ENCODE measurements at regions not wholly inside any gene's neighbourhood (a gene's known extent, or its start where the extent isn't known, plus 50 kb on each side); places are given as distances from the start of the nearest gene placed in this dataset.
"Not testable (repeated sequence)": the region's sequence is repeated elsewhere in the genome, so short reads cannot be mapped to it uniquely, and the experiment has no call there.

DNA sequence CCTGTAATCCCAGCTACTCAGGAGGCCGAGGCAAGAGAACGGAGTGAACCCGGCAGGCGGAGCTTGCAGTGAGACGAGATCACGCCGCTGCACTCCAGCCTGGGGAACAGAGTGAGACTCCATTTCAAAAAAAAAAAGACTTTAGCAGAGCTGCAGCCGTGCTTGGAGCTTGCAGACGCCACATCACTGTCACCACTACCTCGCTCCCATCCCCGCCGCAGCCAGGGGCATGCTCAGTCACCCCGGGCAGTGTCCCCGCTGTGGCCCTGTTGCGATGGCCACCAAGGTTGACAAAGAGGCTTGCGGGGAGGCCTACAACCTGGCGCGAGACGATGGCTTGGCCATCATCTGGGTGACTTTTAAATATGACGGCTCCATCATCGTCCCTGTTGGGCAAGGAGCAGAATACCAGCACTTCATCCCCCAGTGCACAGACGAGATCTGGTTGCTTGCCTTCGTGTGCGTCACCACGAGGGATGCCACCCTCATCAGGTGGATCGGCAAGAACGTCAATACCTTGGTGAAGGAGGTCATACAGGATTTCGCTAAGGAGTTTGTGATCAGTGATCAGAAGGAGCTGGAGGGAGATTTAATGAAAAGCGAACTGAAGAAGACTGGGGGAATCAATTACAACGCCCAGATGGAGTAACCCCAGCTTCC is 118.1 kb downstream of the TNFRSF13B start (continued):
- TF ChIP-seq, protein P1, sequence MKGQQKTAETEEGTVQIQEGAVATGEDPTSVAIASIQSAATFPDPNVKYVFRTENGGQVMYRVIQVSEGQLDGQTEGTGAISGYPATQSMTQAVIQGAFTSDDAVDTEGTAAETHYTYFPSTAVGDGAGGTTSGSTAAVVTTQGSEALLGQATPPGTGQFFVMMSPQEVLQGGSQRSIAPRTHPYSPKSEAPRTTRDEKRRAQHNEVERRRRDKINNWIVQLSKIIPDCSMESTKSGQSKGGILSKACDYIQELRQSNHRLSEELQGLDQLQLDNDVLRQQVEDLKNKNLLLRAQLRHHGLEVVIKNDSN (CRISPR knock-in tag; IDR thresholded peaks at IDR 0.05): no peak
- no peak for TF ChIP-seq ELF4 (CRISPR knock-in tag; IDR thresholded peaks at IDR 0.05)
- TF ChIP-seq, protein P2, sequence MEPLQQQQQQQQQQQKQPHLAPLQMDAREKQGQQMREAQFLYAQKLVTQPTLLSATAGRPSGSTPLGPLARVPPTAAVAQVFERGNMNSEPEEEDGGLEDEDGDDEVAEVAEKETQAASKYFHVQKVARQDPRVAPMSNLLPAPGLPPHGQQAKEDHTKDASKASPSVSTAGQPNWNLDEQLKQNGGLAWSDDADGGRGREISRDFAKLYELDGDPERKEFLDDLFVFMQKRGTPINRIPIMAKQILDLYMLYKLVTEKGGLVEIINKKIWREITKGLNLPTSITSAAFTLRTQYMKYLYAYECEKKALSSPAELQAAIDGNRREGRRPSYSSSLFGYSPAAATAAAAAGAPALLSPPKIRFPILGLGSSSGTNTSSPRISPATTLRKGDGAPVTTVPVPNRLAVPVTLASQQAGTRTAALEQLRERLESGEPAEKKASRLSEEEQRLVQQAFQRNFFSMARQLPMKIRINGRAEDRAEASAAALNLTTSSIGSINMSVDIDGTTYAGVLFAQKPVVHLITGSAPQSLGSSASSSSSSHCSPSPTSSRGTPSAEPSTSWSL (CRISPR knock-in tag; IDR thresholded peaks at IDR 0.05; ENCODE audit: borderline replicate concordance): no peak
- TF ChIP-seq NCOA1 (IDR thresholded peaks at IDR 0.05; ENCODE audit: low read depth): no peak

DNA sequence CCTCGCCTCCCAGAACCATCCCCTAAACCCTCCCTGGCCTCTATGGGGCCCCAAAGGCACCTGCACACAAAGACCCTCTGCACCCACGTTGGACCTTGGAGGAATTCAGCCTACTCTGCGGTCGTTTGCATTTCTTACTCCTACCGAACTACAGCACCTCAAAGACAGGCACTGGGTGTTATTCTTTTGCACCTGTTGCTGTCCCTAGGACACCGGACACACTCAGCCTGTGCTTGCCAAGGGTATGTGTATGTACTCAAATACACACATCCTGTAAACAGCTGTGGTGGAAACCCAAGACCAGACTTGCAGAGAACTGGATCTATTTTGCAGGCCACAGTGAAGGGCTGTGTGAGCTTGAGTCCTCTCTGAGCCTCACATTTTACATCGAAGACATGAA is 122.1 kb downstream of the TNFRSF13B start:
- H3K36me3 ChIP-seq (ENCODE audit: control insufficient read depth, insufficient read depth, low read length); POLR2A ChIA-PET; H3K4me1 ChIP-seq (replicated peaks in 1 of 2; ENCODE audit: control insufficient read depth in 2 of 2, insufficient read depth in 2 of 2, low read length in 2 of 2); CTCF ChIA-PET (ENCODE audit: low intra/inter-chr PET ratio); H2AFZ ChIP-seq (ENCODE audit: low read depth, low read length); H3K79me2 ChIP-seq (ENCODE audit: control insufficient read depth, insufficient read depth, low read length); intact Hi-C loops (cut with micrococcal nuclease); H3K27me3 ChIP-seq (ENCODE audit: control insufficient read depth in 2 of 2, insufficient read depth in 2 of 2, low read length in 2 of 2); FAIRE-seq; H3K27ac ChIP-seq (ENCODE audit: extremely low read depth, low read depth, low read length); H3K4me2 ChIP-seq (ENCODE audit: insufficient read depth, low read length); H3K9me1 ChIP-seq (ENCODE audit: control insufficient read depth, insufficient read depth, low read length); DNase-seq (ENCODE audit: extremely low read depth in 1 of 4, low spot score in 3 of 4); BruUV-seq (replicated peaks); H3K4me3 ChIP-seq; H3K9me3 ChIP-seq (replicated peaks; ENCODE audit: control insufficient read depth, insufficient read depth, low read depth, low read length); H4K20me1 ChIP-seq (replicated peaks; ENCODE audit: control insufficient read depth, insufficient read depth, low read length); in situ Hi-C loops (cut with MboI); ATAC-seq; H3K9ac ChIP-seq (ENCODE audit: insufficient read depth in 1 of 2, low read depth in 2 of 2, low read length in 2 of 2): not testable (repeated sequence)
- 0% methylated on average over 1 of the region's 7 CpGs for WGBS (ENCODE audit: insufficient coverage, low coverage, missing lambda C conversion rate)

DNA sequence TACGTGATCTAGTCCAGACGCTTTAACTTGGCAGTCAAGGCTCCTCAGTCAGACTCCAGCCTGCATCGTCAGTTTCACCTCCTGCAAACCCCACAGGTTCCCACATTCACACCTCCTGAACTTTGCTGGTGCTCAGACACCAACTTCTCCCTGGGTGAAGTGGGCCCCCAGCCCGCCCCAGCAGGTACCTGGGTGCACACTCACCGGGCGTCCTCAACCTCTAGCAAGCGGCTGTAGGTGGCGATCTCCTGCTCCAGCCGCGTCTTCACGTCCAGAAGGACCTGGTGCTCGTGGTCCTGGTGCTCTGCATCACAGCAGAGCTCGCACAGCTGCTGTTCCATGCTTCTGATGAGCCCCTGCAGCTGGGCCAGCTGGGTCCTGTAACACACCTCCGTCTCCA is 122.9 kb downstream of the TNFRSF13B start:
- H3K4me1 ChIP-seq (replicated peaks in 1 of 2; ENCODE audit: control insufficient read depth in 2 of 2, insufficient read depth in 2 of 2, low read length in 2 of 2); H3K79me2 ChIP-seq (ENCODE audit: control insufficient read depth, insufficient read depth, low read length); BruUV-seq (replicated peaks); DNase-seq (ENCODE audit: extremely low read depth in 1 of 4, low spot score in 3 of 4); H3K27me3 ChIP-seq (ENCODE audit: control insufficient read depth in 2 of 2, insufficient read depth in 2 of 2, low read length in 2 of 2); H3K4me2 ChIP-seq (ENCODE audit: insufficient read depth, low read length); H3K27ac ChIP-seq (ENCODE audit: extremely low read depth, low read depth, low read length); H3K4me3 ChIP-seq; H4K20me1 ChIP-seq (replicated peaks; ENCODE audit: control insufficient read depth, insufficient read depth, low read length); H3K9me1 ChIP-seq (ENCODE audit: control insufficient read depth, insufficient read depth, low read length); H3K9ac ChIP-seq (ENCODE audit: insufficient read depth in 1 of 2, low read depth in 2 of 2, low read length in 2 of 2); H2AFZ ChIP-seq (ENCODE audit: low read depth, low read length); intact Hi-C loops (cut with micrococcal nuclease); ATAC-seq; FAIRE-seq; H3K36me3 ChIP-seq (ENCODE audit: control insufficient read depth, insufficient read depth, low read length); POLR2A ChIA-PET; in situ Hi-C loops (cut with MboI); H3K9me3 ChIP-seq (replicated peaks; ENCODE audit: control insufficient read depth, insufficient read depth, low read depth, low read length); CTCF ChIA-PET (ENCODE audit: low intra/inter-chr PET ratio): not testable (repeated sequence)
- WGBS (ENCODE audit: insufficient coverage, low coverage, missing lambda C conversion rate): 0% methylated on average over 2 of the region's 14 CpGs

DNA sequence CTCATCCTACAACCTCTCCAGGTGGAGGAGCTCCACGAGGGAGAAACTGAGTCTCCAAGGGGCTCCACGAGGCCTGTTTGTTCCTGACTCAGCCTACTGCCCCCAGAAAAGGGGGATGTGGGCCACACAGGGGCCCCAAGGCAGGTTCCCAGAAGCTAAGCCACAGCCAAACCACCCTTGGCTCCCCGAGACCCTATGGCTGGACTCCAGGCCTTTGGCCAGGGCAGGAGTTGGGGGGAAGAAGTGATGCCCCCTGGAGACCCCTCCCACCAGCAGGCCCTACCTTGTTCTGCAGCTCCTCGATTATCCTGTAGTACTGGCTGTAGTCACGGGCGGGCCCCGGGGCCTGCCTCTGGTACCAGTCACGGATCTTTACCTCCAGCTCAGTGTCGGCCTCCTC is 126.8 kb downstream of the TNFRSF13B start:
- not testable (repeated sequence) for FAIRE-seq

More for the DNA sequence above, 126.8 kb downstream of the TNFRSF13B start:
- H3K4me1 ChIP-seq (replicated peaks in 1 of 2; ENCODE audit: control insufficient read depth in 2 of 2, insufficient read depth in 2 of 2, low read length in 2 of 2); POLR2A ChIA-PET; CTCF ChIA-PET (ENCODE audit: low intra/inter-chr PET ratio); intact Hi-C loops (cut with micrococcal nuclease); H3K4me3 ChIP-seq; DNase-seq (ENCODE audit: extremely low read depth in 1 of 4, low spot score in 3 of 4); H3K9ac ChIP-seq (ENCODE audit: insufficient read depth in 1 of 2, low read depth in 2 of 2, low read length in 2 of 2); H3K36me3 ChIP-seq (ENCODE audit: control insufficient read depth, insufficient read depth, low read length); H3K4me2 ChIP-seq (ENCODE audit: insufficient read depth, low read length); H3K27me3 ChIP-seq (ENCODE audit: control insufficient read depth in 2 of 2, insufficient read depth in 2 of 2, low read length in 2 of 2); H3K9me3 ChIP-seq (replicated peaks; ENCODE audit: control insufficient read depth, insufficient read depth, low read depth, low read length); H3K79me2 ChIP-seq (ENCODE audit: control insufficient read depth, insufficient read depth, low read length); ATAC-seq; H4K20me1 ChIP-seq (replicated peaks; ENCODE audit: control insufficient read depth, insufficient read depth, low read length); in situ Hi-C loops (cut with MboI); BruUV-seq (replicated peaks); H3K27ac ChIP-seq (ENCODE audit: extremely low read depth, low read depth, low read length); H3K9me1 ChIP-seq (ENCODE audit: control insufficient read depth, insufficient read depth, low read length); H2AFZ ChIP-seq (ENCODE audit: low read depth, low read length): not testable (repeated sequence)
- 0% methylated on average over 1 of the region's 9 CpGs for WGBS (ENCODE audit: insufficient coverage, low coverage, missing lambda C conversion rate)

All from K562 (cell line).